ENCODE measurements at regions not wholly inside any gene's neighbourhood (a gene's known extent, or its start where the extent isn't known, plus 50 kb on each side); places are given as distances from the start of the nearest gene placed in this dataset.

- Histone ChIP-seq H3K9me3 (ENCODE audit: control insufficient read depth, low read length) (no peaks in the 10 kb centered on the region), H3K36me3 (ENCODE audit: control insufficient read depth, insufficient read depth, low read length) (no peaks in the 10 kb centered on the region), H3K4me1 (ENCODE audit: control insufficient read depth, insufficient read depth, low read length) (peaks cover 4% of the 10 kb centered on the region), H3K4me3 (ENCODE audit: low read length) (no peak overlapping the region), H3K9ac (ENCODE audit: extremely low read depth, low read length, poor library complexity, severe bottlenecking) (no peak overlapping the region), H3K27me3 (ENCODE audit: control insufficient read depth, insufficient read depth, low read length, poor library complexity, severe bottlenecking) (no peaks in the 10 kb centered on the region), H3K27ac (ENCODE audit: low read depth, low read length) (no peak overlapping the region)
- Mint-ChIP-seq H3K9me3 (no peaks in the 10 kb centered on the region), H3K27me3 (ENCODE audit: insufficient read depth) (peaks cover 6% of the 10 kb centered on the region), H3K36me3 (ENCODE audit: low read depth) (no peaks in the 10 kb centered on the region), H3K4me3 (no peak overlapping the region), H3K27ac (no peak overlapping the region), H3K4me1 (peaks cover 27% of the 10 kb centered on the region)
- DNase-seq, result no peak
- TF ChIP-seq, protein P1, sequence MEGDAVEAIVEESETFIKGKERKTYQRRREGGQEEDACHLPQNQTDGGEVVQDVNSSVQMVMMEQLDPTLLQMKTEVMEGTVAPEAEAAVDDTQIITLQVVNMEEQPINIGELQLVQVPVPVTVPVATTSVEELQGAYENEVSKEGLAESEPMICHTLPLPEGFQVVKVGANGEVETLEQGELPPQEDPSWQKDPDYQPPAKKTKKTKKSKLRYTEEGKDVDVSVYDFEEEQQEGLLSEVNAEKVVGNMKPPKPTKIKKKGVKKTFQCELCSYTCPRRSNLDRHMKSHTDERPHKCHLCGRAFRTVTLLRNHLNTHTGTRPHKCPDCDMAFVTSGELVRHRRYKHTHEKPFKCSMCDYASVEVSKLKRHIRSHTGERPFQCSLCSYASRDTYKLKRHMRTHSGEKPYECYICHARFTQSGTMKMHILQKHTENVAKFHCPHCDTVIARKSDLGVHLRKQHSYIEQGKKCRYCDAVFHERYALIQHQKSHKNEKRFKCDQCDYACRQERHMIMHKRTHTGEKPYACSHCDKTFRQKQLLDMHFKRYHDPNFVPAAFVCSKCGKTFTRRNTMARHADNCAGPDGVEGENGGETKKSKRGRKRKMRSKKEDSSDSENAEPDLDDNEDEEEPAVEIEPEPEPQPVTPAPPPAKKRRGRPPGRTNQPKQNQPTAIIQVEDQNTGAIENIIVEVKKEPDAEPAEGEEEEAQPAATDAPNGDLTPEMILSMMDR (conservative IDR thresholded peaks at IDR 0.05), result no peak
- 78 to 89% methylated on average over 1 to 3 of the region's 3 CpGs for WGBS, 2 experiments (ENCODE audit: insufficient coverage in 1 of 2, insufficient read length in 1 of 2)
Measured at GRCh38 chr3:117705011-117705410, 995.4 kb downstream of the TUSC7 start.

DNA sequence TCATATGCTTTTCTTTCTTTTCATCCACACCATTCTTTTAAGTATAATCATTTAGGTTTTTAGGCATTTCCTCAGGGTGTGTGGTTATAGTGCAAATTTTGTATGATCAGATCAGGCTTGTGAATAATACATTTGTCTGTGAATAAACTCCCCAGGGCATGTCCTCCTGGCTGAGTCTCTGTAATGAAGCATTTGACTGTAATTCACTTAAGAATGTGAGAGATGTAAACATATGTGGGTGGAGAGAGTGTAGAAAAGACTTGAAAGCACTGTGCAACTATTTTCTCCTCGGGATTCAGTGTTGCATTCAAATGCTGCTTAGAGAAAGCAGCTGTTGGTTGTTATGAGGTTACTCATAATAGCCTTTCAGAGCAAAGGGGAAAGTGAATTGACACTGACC is 996.5 kb downstream of the TUSC7 start:
- no peaks in the 10 kb centered on the region for H3K36me3 Mint-ChIP-seq (ENCODE audit: low read depth)
- no peaks in the 10 kb centered on the region for H3K27me3 ChIP-seq (ENCODE audit: control insufficient read depth, insufficient read depth, low read length, poor library complexity, severe bottlenecking)
- H3K4me3 ChIP-seq (ENCODE audit: low read length), result no peak overlapping the region
- peaks cover 4% of the 10 kb centered on the region for H3K4me1 ChIP-seq (ENCODE audit: control insufficient read depth, insufficient read depth, low read length)
- no peak overlapping the region for H3K9ac ChIP-seq (ENCODE audit: extremely low read depth, low read length, poor library complexity, severe bottlenecking)
- no peak overlapping the region for H3K4me3 Mint-ChIP-seq
- WGBS, 2 experiments (ENCODE audit: insufficient coverage in 1 of 2, insufficient read length in 1 of 2), result 81 to 83% methylated on average over 1 of the region's 1 CpG
- H3K9me3 Mint-ChIP-seq, result no peaks in the 10 kb centered on the region
- H3K9me3 ChIP-seq (ENCODE audit: control insufficient read depth, low read length), result no peaks in the 10 kb centered on the region
- peaks cover 33% of the 10 kb centered on the region for H3K4me1 Mint-ChIP-seq
- TF ChIP-seq, protein P1 (conservative IDR thresholded peaks at IDR 0.05), result no peak
- H3K36me3 ChIP-seq (ENCODE audit: control insufficient read depth, insufficient read depth, low read length), result no peaks in the 10 kb centered on the region
- no peak overlapping the region for H3K27ac ChIP-seq (ENCODE audit: low read depth, low read length)
- DNase-seq, result no peak
- peaks cover 6% of the 10 kb centered on the region for H3K27me3 Mint-ChIP-seq (ENCODE audit: insufficient read depth)
- H3K27ac Mint-ChIP-seq, result no peak overlapping the region

DNA sequence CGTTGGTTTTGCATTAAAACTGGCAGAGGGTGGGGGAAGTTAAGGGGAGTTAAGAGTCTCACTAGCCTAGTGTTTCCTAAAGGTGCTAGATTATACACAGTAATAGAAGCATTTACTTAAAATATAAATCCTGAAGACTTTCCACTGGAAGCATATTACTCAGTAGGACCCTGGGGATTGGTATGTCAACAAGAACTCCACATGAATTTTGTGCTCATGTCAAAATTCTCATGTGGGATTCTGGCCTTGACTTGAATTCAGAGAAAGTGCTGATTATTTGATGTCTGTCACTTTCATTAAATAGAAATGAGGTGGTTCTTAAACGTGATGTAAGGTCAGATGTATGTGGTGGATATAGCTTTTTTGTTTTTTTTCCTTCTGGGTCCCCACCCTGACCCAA is 997.2 kb downstream of the TUSC7 start:
- Mint-ChIP-seq H3K27me3 (ENCODE audit: insufficient read depth) (peaks cover 6% of the 10 kb centered on the region), H3K36me3 (ENCODE audit: low read depth) (no peaks in the 10 kb centered on the region), H3K4me3 (no peak overlapping the region), H3K9me3 (no peaks in the 10 kb centered on the region), H3K4me1 (peaks cover 33% of the 10 kb centered on the region), H3K27ac (no peak overlapping the region)
- WGBS, 2 experiments (ENCODE audit: insufficient coverage in 1 of 2, insufficient read length in 1 of 2), result 88% methylated on average over 2 of the region's 2 CpGs; no CpG with 5 or more reads in 1 of the 2 experiments
- Histone ChIP-seq H3K27me3 (ENCODE audit: control insufficient read depth, insufficient read depth, low read length, poor library complexity, severe bottlenecking) (no peaks in the 10 kb centered on the region), H3K27ac (ENCODE audit: low read depth, low read length) (no peak overlapping the region), H3K4me1 (ENCODE audit: control insufficient read depth, insufficient read depth, low read length) (peaks cover 4% of the 10 kb centered on the region), H3K4me3 (ENCODE audit: low read length) (no peak overlapping the region), H3K9ac (ENCODE audit: extremely low read depth, low read length, poor library complexity, severe bottlenecking) (no peak overlapping the region), H3K36me3 (ENCODE audit: control insufficient read depth, insufficient read depth, low read length) (no peaks in the 10 kb centered on the region), H3K9me3 (ENCODE audit: control insufficient read depth, low read length) (no peaks in the 10 kb centered on the region)
- TF ChIP-seq, protein P1 (conservative IDR thresholded peaks at IDR 0.05), result no peak
- DNase-seq, result no peak

Measured in endodermal cell (in vitro differentiated cells).